ENCODE measurements at regions not wholly inside any gene's neighbourhood (a gene's known extent, or its start where the extent isn't known, plus 50 kb on each side); places are given as distances from the start of the nearest gene placed in this dataset.

DNA sequence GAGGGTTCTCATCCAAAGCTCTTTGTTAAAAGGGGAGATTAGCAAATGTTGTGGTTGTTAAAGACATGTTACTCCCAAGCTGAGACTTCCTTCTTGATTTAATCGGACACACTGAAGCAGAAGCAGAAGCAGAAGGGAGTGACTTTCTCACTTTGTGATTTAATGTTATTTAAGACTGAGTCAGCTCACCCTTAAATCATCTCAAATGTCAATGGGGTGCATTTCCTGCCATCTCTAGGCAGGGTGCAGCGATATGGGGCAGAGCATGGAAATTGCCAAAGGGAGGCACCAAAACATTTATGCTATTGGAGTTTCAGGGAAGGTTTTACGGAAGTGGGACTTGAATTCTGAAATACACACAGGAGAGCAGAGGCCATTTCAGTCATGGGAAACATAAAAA is 283.6 kb downstream of the ABCC12 start:
- H2BK12ac ChIP-seq (ENCODE audit: low read depth, low read length), result no peak overlapping the region
- no peak overlapping the region for H3K18ac ChIP-seq (ENCODE audit: extremely low read depth, low read length)
- no peaks in the 10 kb centered on the region for H3K27me3 ChIP-seq (replicated peaks in 1 of 4; ENCODE audit: control insufficient read depth in 3 of 4, extremely low read depth in 1 of 4, insufficient read depth in 3 of 4, low read length in 3 of 4)
- FAIRE-seq, result no peak
- H4K91ac ChIP-seq (replicated peaks; ENCODE audit: insufficient read length, low read length), result no peak overlapping the region
- H3K4me1 ChIP-seq (replicated peaks in 1 of 4; ENCODE audit: control insufficient read depth in 3 of 4, insufficient read depth in 4 of 4, low read length in 3 of 4), result no peaks in the 10 kb centered on the region
- no peak overlapping the region for H3K4me2 ChIP-seq (ENCODE audit: insufficient read depth in 1 of 2, low read depth in 2 of 2, low read length in 2 of 2)
- H2BK15ac ChIP-seq (ENCODE audit: low read length), result no peak overlapping the region
- no peak overlapping the region for H3K9ac ChIP-seq (replicated peaks in 1 of 4; ENCODE audit: extremely low read depth in 1 of 4, low read depth in 3 of 4, low read length in 3 of 4)
- no peak overlapping the region for H4K8ac ChIP-seq (ENCODE audit: extremely low read depth, insufficient read depth, low read length)
- no peak overlapping the region for H2BK5ac ChIP-seq (ENCODE audit: low read depth, low read length)
- no peak overlapping the region for H2BK120ac ChIP-seq (replicated peaks; ENCODE audit: low read depth, low read length)
- no peaks in the 10 kb centered on the region for H3K9me3 ChIP-seq (ENCODE audit: insufficient read depth in 2 of 2, low read depth in 1 of 2, low read length in 1 of 2)
- no peak overlapping the region for H2BK20ac ChIP-seq (ENCODE audit: low read length)
- no peak overlapping the region for H3K14ac ChIP-seq (ENCODE audit: insufficient read length)
- 90% methylated on average over 3 of the region's 3 CpGs; no CpG with 5 or more reads in 1 of the 2 experiments for WGBS, 2 experiments (ENCODE audit: extremely low coverage in 1 of 2, insufficient coverage in 1 of 2, insufficient read length in 1 of 2, insufficient replicate concordance in 2 of 2, low coverage in 1 of 2, low lambda C conversion rate in 2 of 2, missing lambda C conversion rate in 1 of 2)
- H4K5ac ChIP-seq (ENCODE audit: insufficient read length, low read depth, low read length), result no peak overlapping the region
- POLR2A ChIA-PET (ENCODE audit: partially characterized antibody), result no interaction called here
- H3K36me3 ChIP-seq (ENCODE audit: control insufficient read depth in 2 of 4, insufficient read depth in 4 of 4, low read length in 3 of 4), result no peaks in the 10 kb centered on the region
- no peak overlapping the region for H3K4me3 ChIP-seq (ENCODE audit: extremely low read depth in 1 of 4, insufficient read depth in 2 of 4, low read depth in 3 of 4, low read length in 4 of 4)
- H3K79me1 ChIP-seq (ENCODE audit: low read depth, low read length), result no peaks in the 10 kb centered on the region
- no peak overlapping the region for H3K56ac ChIP-seq (replicated peaks; ENCODE audit: insufficient read length, low read depth, low read length)
- H2AFZ ChIP-seq (ENCODE audit: low read length), result no peak overlapping the region
- H4K20me1 ChIP-seq (replicated peaks in 1 of 2; ENCODE audit: control insufficient read depth in 1 of 2, insufficient read depth in 2 of 2, low read length in 2 of 2), result no peaks in the 10 kb centered on the region
- no peak overlapping the region for H3K4ac ChIP-seq (replicated peaks; ENCODE audit: insufficient read length, low read depth, low read length)
- no peaks in the 10 kb centered on the region for H3K79me2 ChIP-seq (ENCODE audit: control insufficient read depth in 1 of 2, insufficient read depth in 2 of 2, low read length in 2 of 2)
- CTCF ChIA-PET (ENCODE audit: partially characterized antibody), result interaction anchor here (1.4 to 1.8 kb wide), 2 partner anchors 13 to 231 kb away, joined by 3 to 5 read pairs; no protein-coding TSS in a partner anchor
- no peaks in the 10 kb centered on the region for H3K23me2 ChIP-seq (ENCODE audit: low read depth, low read length)
- H2AK5ac ChIP-seq (ENCODE audit: low read depth, low read length), result no peak overlapping the region
- no peak overlapping the region for H3K27ac ChIP-seq (ENCODE audit: low read depth, low read length)
- no peak overlapping the region for H3K23ac ChIP-seq (ENCODE audit: insufficient read length)
- no peak for DNase-seq (ENCODE audit: low read depth in 1 of 2, low spot score in 2 of 2)
- no peak for TF ChIP-seq JUND (IDR thresholded peaks at IDR 0.05; ENCODE audit: low read length)
